Suprapubic skin (tissue), 4 donors: ENCODE measurements at regions not wholly inside any gene's neighbourhood (a gene's known extent, or its start where the extent isn't known, plus 50 kb on each side); places are given as distances from the start of the nearest gene placed in this dataset.

Experiments
- DNase-seq, 2 donors: peaks; one replicate each; pipeline ENCODE4 v3.0.0-alpha.2; 2019; ENCODE audit warnings: low spot score in 2 of 2
- H3K27ac ChIP-seq: fragments of 200-600 bp; sonication (generic); one replicate; pipeline ENCODE4 v1.5.1; 2019
- H3K27me3 ChIP-seq: fragments of 200-600 bp; sonication (generic); one replicate; pipeline ENCODE4 v1.5.1; 2019
- H3K36me3 ChIP-seq: fragments of 200-600 bp; sonication (generic); one replicate; pipeline ENCODE4 v1.5.1; 2019
- H3K4me1 ChIP-seq: fragments of 200-600 bp; sonication (generic); one replicate; pipeline ENCODE4 v1.5.1; 2019
- H3K4me3 ChIP-seq: fragments of 200-600 bp; sonication (generic); one replicate; pipeline ENCODE4 v1.5.1; 2019; ENCODE audit warnings: mild to moderate bottlenecking
- H3K9me3 ChIP-seq: fragments of 200-600 bp; sonication (generic); one replicate; pipeline ENCODE4 v1.5.1; 2019
- CTCF ChIP-seq, 2 donors: fragments of 200-600 bp in 1 of 2; fragments of 450-650 bp in 1 of 2; sonication (generic) in 1 of 2; IDR thresholded peaks; one replicate each; pipeline ENCODE4 v1.5.1; 2016 to 2019; ENCODE audit warnings: antibody characterized with exemption in 2 of 2, mild to moderate bottlenecking in 1 of 2, moderate library complexity in 1 of 2
- EP300 ChIP-seq: sonication (generic); formaldehyde crosslinking; IDR thresholded peaks from one replicate; pipeline ENCODE4 v1.6.1; 2017; ENCODE audit warnings: antibody characterized with exemption
- POLR2A ChIP-seq, 2 donors: fragments of 450-650 bp; IDR thresholded peaks; one replicate each; pipeline ENCODE4 v1.6.1; 2017; ENCODE audit warnings: antibody characterized with exemption in 2 of 2, mild to moderate bottlenecking in 2 of 2, moderate library complexity in 2 of 2
- POLR2AphosphoS5 ChIP-seq, 3 donors: sonication (generic); formaldehyde crosslinking; IDR thresholded peaks; one replicate each; pipeline ENCODE4 v1.6.1; 2017; ENCODE audit warnings: antibody characterized with exemption in 3 of 3
- WGBS: methylation state at CpG from one replicate; pipeline ENCODE4 v1.1.5; 2018; 5-methylcytosine and 5-hydroxymethylcytosine counted together

- DNase-seq, result no peak
- no peak overlapping the region for H3K27ac ChIP-seq
- H3K9me3 ChIP-seq, result no peaks in the 10 kb centered on the region
- no peak for TF ChIP-seq EP300
- H3K27me3 ChIP-seq, result no peaks in the 10 kb centered on the region
- H3K4me1 ChIP-seq, result no peaks in the 10 kb centered on the region
- H3K36me3 ChIP-seq, result no peaks in the 10 kb centered on the region
- no peak overlapping the region for H3K4me3 ChIP-seq
- WGBS, result 79% methylated on average over 13 of the region's 13 CpGs
Measured at GRCh38 chr5:155886311-155887031, 440.5 kb upstream of the SGCD start.

GRCh38 chr5:155895484-155895883 lies 431.5 kb upstream of the SGCD start:
- no peak for DNase-seq
- TF ChIP-seq CTCF (IDR thresholded peaks at IDR 0.05) (no peak), POLR2A (IDR thresholded peaks at IDR 0.05) (no peak), EP300 (no peak), POLR2AphosphoS5 (IDR thresholded peaks at IDR 0.05) (no peak)
- H3K9me3 ChIP-seq, result no peaks in the 10 kb centered on the region
- no peaks in the 10 kb centered on the region for H3K27me3 ChIP-seq
- WGBS, result 87% methylated on average over 2 of the region's 2 CpGs
- H3K4me3 ChIP-seq, result no peak overlapping the region
- H3K4me1 ChIP-seq, result no peaks in the 10 kb centered on the region
- no peaks in the 10 kb centered on the region for H3K36me3 ChIP-seq
- H3K27ac ChIP-seq, result no peak overlapping the region

GRCh38 chr5:155897761-155898160 lies 429.2 kb upstream of the SGCD start:
- no peaks in the 10 kb centered on the region for H3K27me3 ChIP-seq
- no peak for DNase-seq
- H3K36me3 ChIP-seq, result no peaks in the 10 kb centered on the region
- H3K27ac ChIP-seq, result no peak overlapping the region
- no peaks in the 10 kb centered on the region for H3K4me1 ChIP-seq
- H3K4me3 ChIP-seq, result no peak overlapping the region
- no peaks in the 10 kb centered on the region for H3K9me3 ChIP-seq
- TF ChIP-seq POLR2A (IDR thresholded peaks at IDR 0.05) (no peak), EP300 (no peak), CTCF (IDR thresholded peaks at IDR 0.05) (no peak), POLR2AphosphoS5 (IDR thresholded peaks at IDR 0.05) (no peak)
- 56% methylated on average over 3 of the region's 3 CpGs for WGBS

GRCh38 chr5:155898284-155898683 lies 428.7 kb upstream of the SGCD start:
- Histone ChIP-seq H3K27me3 (no peaks in the 10 kb centered on the region), H3K4me1 (no peaks in the 10 kb centered on the region), H3K36me3 (no peaks in the 10 kb centered on the region), H3K4me3 (no peak overlapping the region), H3K27ac (no peak overlapping the region), H3K9me3 (no peaks in the 10 kb centered on the region)
- TF ChIP-seq EP300 (no peak), POLR2A (IDR thresholded peaks at IDR 0.05) (no peak), POLR2AphosphoS5 (IDR thresholded peaks at IDR 0.05) (no peak), CTCF (IDR thresholded peaks at IDR 0.05) (no peak)
- no peak for DNase-seq

- WGBS, result 79% methylated on average over 4 of the region's 4 CpGs
- H3K36me3 ChIP-seq, result no peaks in the 10 kb centered on the region
Measured at GRCh38 chr5:155903791-155904190, 423.2 kb upstream of the SGCD start.

GRCh38 chr5:155905364-155905763 lies 421.6 kb upstream of the SGCD start:
- H3K36me3 ChIP-seq, result no peaks in the 10 kb centered on the region
- H3K27me3 ChIP-seq, result no peaks in the 10 kb centered on the region
- no peaks in the 10 kb centered on the region for H3K4me1 ChIP-seq
- no peak for TF ChIP-seq CTCF (IDR thresholded peaks at IDR 0.05)
- no peak for TF ChIP-seq EP300
- TF ChIP-seq POLR2AphosphoS5 (IDR thresholded peaks at IDR 0.05), result no peak
- no peak for TF ChIP-seq POLR2A (IDR thresholded peaks at IDR 0.05)
- H3K27ac ChIP-seq, result no peak overlapping the region
- H3K9me3 ChIP-seq, result no peaks in the 10 kb centered on the region
- no peak for DNase-seq
- 58% methylated on average over 3 of the region's 3 CpGs for WGBS
- H3K4me3 ChIP-seq, result no peak overlapping the region

More at GRCh38 chr5:155903791-155904190, 423.2 kb upstream of the SGCD start:
- Histone ChIP-seq H3K4me1 (no peaks in the 10 kb centered on the region), H3K27ac (no peak overlapping the region), H3K9me3 (no peaks in the 10 kb centered on the region), H3K4me3 (no peak overlapping the region), H3K27me3 (no peaks in the 10 kb centered on the region)
- no peak for DNase-seq
- TF ChIP-seq EP300 (no peak), POLR2AphosphoS5 (IDR thresholded peaks at IDR 0.05) (no peak)
